ENCODE measurements at regions not wholly inside any gene's neighbourhood (a gene's known extent, or its start where the extent isn't known, plus 50 kb on each side); places are given as distances from the start of the nearest gene placed in this dataset.
"Not testable (repeated sequence)": the region's sequence is repeated elsewhere in the genome, so short reads cannot be mapped to it uniquely, and the experiment has no call there.

- Histone ChIP-seq H3K27me3 (ENCODE audit: control insufficient read depth, insufficient read depth) (no peaks in the 10 kb centered on the region), H3K9me3 (ENCODE audit: control insufficient read depth, low read length) (no peaks in the 10 kb centered on the region), H3K4me1 (ENCODE audit: control insufficient read depth, insufficient read depth, low read length) (no peaks in the 10 kb centered on the region), H3K4me3 (ENCODE audit: low read length) (no peak overlapping the region), H3K27ac (ENCODE audit: low read length) (no peak overlapping the region)
- DNase-seq: no peak
- WGBS: 90% methylated on average over 3 of the region's 3 CpGs
- intact Hi-C loops (cut with DNase I): no loop called here
- ATAC-seq: no peak
Observed at GRCh38 chr3:68676136-68676535, 256.2 kb downstream of the TAFA4 start.

GRCh38 chr3:68667346-68667745 lies 265.0 kb downstream of the TAFA4 start:
- intact Hi-C loops (cut with DNase I): no loop called here
- Histone ChIP-seq H3K4me1 (ENCODE audit: control insufficient read depth, insufficient read depth, low read length) (no peaks in the 10 kb centered on the region), H3K27ac (ENCODE audit: low read length) (no peak overlapping the region), H3K27me3 (ENCODE audit: control insufficient read depth, insufficient read depth) (no peaks in the 10 kb centered on the region), H3K4me3 (ENCODE audit: low read length) (no peak overlapping the region), H3K9me3 (ENCODE audit: control insufficient read depth, low read length) (no peaks in the 10 kb centered on the region)
- no peak for DNase-seq
- ATAC-seq: no peak

GRCh38 chr3:68666429-68667136 lies 265.8 kb downstream of the TAFA4 start:
- Histone ChIP-seq H3K4me3 (ENCODE audit: low read length) (no peak overlapping the region), H3K27ac (ENCODE audit: low read length) (no peak overlapping the region), H3K27me3 (ENCODE audit: control insufficient read depth, insufficient read depth) (no peaks in the 10 kb centered on the region), H3K9me3 (ENCODE audit: control insufficient read depth, low read length) (no peaks in the 10 kb centered on the region), H3K4me1 (ENCODE audit: control insufficient read depth, insufficient read depth, low read length) (no peaks in the 10 kb centered on the region)
- ATAC-seq (no peak), DNase-seq (no peak)
- intact Hi-C loops (cut with DNase I): no loop called here
- WGBS: 67% methylated on average over 4 of the region's 4 CpGs

GRCh38 chr3:68664276-68664675 lies 268.1 kb downstream of the TAFA4 start:
- Histone ChIP-seq H3K9me3 (ENCODE audit: control insufficient read depth, low read length) (no peaks in the 10 kb centered on the region), H3K4me1 (ENCODE audit: control insufficient read depth, insufficient read depth, low read length) (no peaks in the 10 kb centered on the region), H3K4me3 (ENCODE audit: low read length) (no peak overlapping the region), H3K27me3 (ENCODE audit: control insufficient read depth, insufficient read depth) (no peaks in the 10 kb centered on the region), H3K27ac (ENCODE audit: low read length) (no peak overlapping the region)
- no peak for ATAC-seq
- WGBS: 54% methylated on average over 1 of the region's 1 CpG
- no peak for DNase-seq
- intact Hi-C loops (cut with DNase I): no loop called here

- WGBS: 85% methylated on average over 1 of the region's 1 CpG
- Histone ChIP-seq H3K9me3 (ENCODE audit: control insufficient read depth, low read length) (no peaks in the 10 kb centered on the region), H3K4me1 (ENCODE audit: control insufficient read depth, insufficient read depth, low read length) (no peaks in the 10 kb centered on the region)
Observed at GRCh38 chr3:68662176-68662575, 270.2 kb downstream of the TAFA4 start.

GRCh38 chr3:68650657-68651056 lies 281.7 kb downstream of the TAFA4 start:
- intact Hi-C loops (cut with DNase I): not testable (repeated sequence)

More at GRCh38 chr3:68662176-68662575, 270.2 kb downstream of the TAFA4 start:
- no peaks in the 10 kb centered on the region for H3K27me3 ChIP-seq (ENCODE audit: control insufficient read depth, insufficient read depth)
- intact Hi-C loops (cut with DNase I): no loop called here
- DNase-seq (no peak), ATAC-seq (no peak)
- no peak overlapping the region for H3K4me3 ChIP-seq (ENCODE audit: low read length)
- no peak overlapping the region for H3K27ac ChIP-seq (ENCODE audit: low read length)

GRCh38 chr3:68648494-68648893 lies 283.9 kb downstream of the TAFA4 start:
- DNase-seq (no peak), ATAC-seq (no peak)
- no peak overlapping the region for H3K27ac ChIP-seq (ENCODE audit: low read length)
- intact Hi-C loops (cut with DNase I): no loop called here
- 78% methylated on average over 2 of the region's 2 CpGs for WGBS
- no peaks in the 10 kb centered on the region for H3K4me1 ChIP-seq (ENCODE audit: control insufficient read depth, insufficient read depth, low read length)
- no peaks in the 10 kb centered on the region for H3K27me3 ChIP-seq (ENCODE audit: control insufficient read depth, insufficient read depth)
- no peak overlapping the region for H3K4me3 ChIP-seq (ENCODE audit: low read length)
- H3K9me3 ChIP-seq (ENCODE audit: control insufficient read depth, low read length): no peaks in the 10 kb centered on the region

More at GRCh38 chr3:68650657-68651056, 281.7 kb downstream of the TAFA4 start:
- H3K27me3 ChIP-seq (ENCODE audit: control insufficient read depth, insufficient read depth); ATAC-seq; H3K4me3 ChIP-seq (ENCODE audit: low read length); H3K4me1 ChIP-seq (ENCODE audit: control insufficient read depth, insufficient read depth, low read length); H3K9me3 ChIP-seq (ENCODE audit: control insufficient read depth, low read length); H3K27ac ChIP-seq (ENCODE audit: low read length); DNase-seq: not testable (repeated sequence)
- WGBS: 84% methylated on average over 3 of the region's 3 CpGs

- intact Hi-C loops (cut with DNase I): loop anchor here in 1 of 4 donors (5.0 kb wide), 1 partner anchor 1260 kb away; no protein-coding TSS in a partner anchor
- Histone ChIP-seq H3K4me1 (ENCODE audit: control insufficient read depth, insufficient read depth, low read length) (no peaks in the 10 kb centered on the region), H3K27ac (ENCODE audit: low read length) (no peak overlapping the region), H3K27me3 (ENCODE audit: control insufficient read depth, insufficient read depth) (no peaks in the 10 kb centered on the region), H3K4me3 (ENCODE audit: low read length) (no peak overlapping the region), H3K9me3 (ENCODE audit: control insufficient read depth, low read length) (no peaks in the 10 kb centered on the region)
- 46% methylated on average over 7 of the region's 7 CpGs for WGBS
- DNase-seq (no peak), ATAC-seq (no peak)
Observed at GRCh38 chr3:68631850-68632545, 300.3 kb downstream of the TAFA4 start.

- Histone ChIP-seq H3K4me1 (ENCODE audit: control insufficient read depth, insufficient read depth, low read length) (no peaks in the 10 kb centered on the region), H3K9me3 (ENCODE audit: control insufficient read depth, low read length) (no peaks in the 10 kb centered on the region), H3K27ac (ENCODE audit: low read length) (no peak overlapping the region), H3K4me3 (ENCODE audit: low read length) (no peak overlapping the region), H3K27me3 (ENCODE audit: control insufficient read depth, insufficient read depth) (no peaks in the 10 kb centered on the region)
- intact Hi-C loops (cut with DNase I): no loop called here
- DNase-seq (no peak), ATAC-seq (no peak)
- 92% methylated on average over 6 of the region's 6 CpGs for WGBS
Observed at GRCh38 chr3:68620211-68620610, 312.1 kb downstream of the TAFA4 start.

GRCh38 chr3:68614087-68614486 lies 318.3 kb downstream of the TAFA4 start:
- Histone ChIP-seq H3K4me1 (ENCODE audit: control insufficient read depth, insufficient read depth, low read length) (no peaks in the 10 kb centered on the region), H3K27me3 (ENCODE audit: control insufficient read depth, insufficient read depth) (no peaks in the 10 kb centered on the region), H3K4me3 (ENCODE audit: low read length) (no peak overlapping the region), H3K9me3 (ENCODE audit: control insufficient read depth, low read length) (no peaks in the 10 kb centered on the region), H3K27ac (ENCODE audit: low read length) (no peak overlapping the region)
- ATAC-seq: no peak
- intact Hi-C loops (cut with DNase I): no loop called here
- WGBS: 88% methylated on average over 6 of the region's 6 CpGs
- no peak for DNase-seq

GRCh38 chr3:68571321-68571720 lies 361.0 kb downstream of the TAFA4 start:
- H3K4me3 ChIP-seq (ENCODE audit: low read length): no peak overlapping the region
- H3K27ac ChIP-seq (ENCODE audit: low read length): no peak overlapping the region
- intact Hi-C loops (cut with DNase I): no loop called here
- ATAC-seq: no peak
- no peaks in the 10 kb centered on the region for H3K27me3 ChIP-seq (ENCODE audit: control insufficient read depth, insufficient read depth)
- H3K4me1 ChIP-seq (ENCODE audit: control insufficient read depth, insufficient read depth, low read length): no peaks in the 10 kb centered on the region
- DNase-seq: no peak
- no peaks in the 10 kb centered on the region for H3K9me3 ChIP-seq (ENCODE audit: control insufficient read depth, low read length)
- WGBS: 87% methylated on average over 2 of the region's 2 CpGs

All from right cardiac atrium (tissue), 5 donors.